Trophoblast cell (in vitro differentiated cells and primary cell): ENCODE measurements at regions not wholly inside any gene's neighbourhood (a gene's known extent, or its start where the extent isn't known, plus 50 kb on each side); places are given as distances from the start of the nearest gene placed in this dataset.
A peak's percentile ranks its signal among the peaks of the same experiment; 100 is the strongest.

Experiments
- DNase-seq, 2 donors: peaks; one replicate each; pipeline ENCODE4 v3.0.0-alpha.2; 2016
- H2AFZ ChIP-seq: 2 replicates; pipeline ENCODE4 v1.6.1; 2013; ENCODE audit warnings: low read length, moderate library complexity, mild to moderate bottlenecking; ENCODE audit not compliant: insufficient read depth, poor library complexity
- H2AK5ac ChIP-seq: 2 replicates; pipeline ENCODE4 v1.6.1; 2013; ENCODE audit warnings: mild to moderate bottlenecking, low read length
- H2BK120ac ChIP-seq: 2 replicates; pipeline ENCODE4 v1.6.1; 2013; ENCODE audit warnings: low read length, mild to moderate bottlenecking, moderate library complexity; ENCODE audit not compliant: insufficient read depth, poor library complexity
- H2BK12ac ChIP-seq: 2 replicates; pipeline ENCODE4 v1.6.1; 2013; ENCODE audit warnings: mild to moderate bottlenecking, low read length, moderate library complexity
- H2BK5ac ChIP-seq: 2 replicates; pipeline ENCODE4 v1.6.1; 2013; ENCODE audit warnings: low read length, low read depth, moderate library complexity, mild to moderate bottlenecking; ENCODE audit not compliant: poor library complexity
- H3K14ac ChIP-seq: 2 replicates; pipeline ENCODE4 v1.6.1; 2013; ENCODE audit warnings: mild to moderate bottlenecking, low read length
- H3K18ac ChIP-seq: 2 replicates; pipeline ENCODE4 v1.6.1; 2013; ENCODE audit warnings: mild to moderate bottlenecking, low read length
- H3K23ac ChIP-seq: 2 replicates; pipeline ENCODE4 v1.6.1; 2013; ENCODE audit warnings: low read length
- H3K27ac ChIP-seq: 2 replicates; pipeline ENCODE4 v1.5.1; 2013; ENCODE audit warnings: low read depth, mild to moderate bottlenecking, inconsistent platforms, low read length, moderate library complexity
- H3K27me3 ChIP-seq: 2 replicates; pipeline ENCODE4 v1.6.1; 2013; ENCODE audit warnings: inconsistent platforms, mild to moderate bottlenecking, low read length, moderate library complexity; ENCODE audit not compliant: insufficient read depth
- H3K36me3 ChIP-seq, 2 experiments: 1 replicate in 1 of 2; 2 replicates in 1 of 2; pipeline ENCODE4 v1.6.1; 2013; ENCODE audit warnings: low read length in 2 of 2, mild to moderate bottlenecking in 2 of 2, moderate library complexity in 1 of 2; ENCODE audit not compliant: insufficient read depth in 2 of 2, control insufficient read depth in 1 of 2
- H3K4ac ChIP-seq: 2 replicates; pipeline ENCODE4 v1.6.1; 2013; ENCODE audit warnings: low read depth, mild to moderate bottlenecking, low read length, moderate library complexity
- H3K4me1 ChIP-seq, 2 experiments: 1 replicate in 1 of 2; 2 replicates in 1 of 2; pipeline ENCODE4 v1.6.1; 2013; ENCODE audit warnings: low read length in 2 of 2, mild to moderate bottlenecking in 2 of 2, moderate library complexity in 1 of 2; ENCODE audit not compliant: insufficient read depth in 2 of 2, control insufficient read depth in 1 of 2
- H3K4me2 ChIP-seq: 2 replicates; pipeline ENCODE4 v1.6.1; 2013; ENCODE audit warnings: inconsistent platforms, mild to moderate bottlenecking, low read length, moderate library complexity
- H3K4me3 ChIP-seq: 2 replicates; pipeline ENCODE4 v1.5.1; 2013; ENCODE audit warnings: mild to moderate bottlenecking, low read depth, low read length, inconsistent platforms
- H3K79me1 ChIP-seq: one replicate; pipeline ENCODE4 v1.6.1; 2013; ENCODE audit warnings: low read length
- H3K79me2 ChIP-seq: 2 replicates; pipeline ENCODE4 v1.6.1; 2013; ENCODE audit warnings: low read length, mild to moderate bottlenecking; ENCODE audit not compliant: control insufficient read depth, insufficient read depth, poor library complexity
- H3K9ac ChIP-seq: 2 replicates; pipeline ENCODE4 v1.6.1; 2013; ENCODE audit warnings: mild to moderate bottlenecking, low read length
- H3K9me3 ChIP-seq: 2 replicates; pipeline ENCODE4 v1.6.1; 2013; ENCODE audit warnings: low read depth, mild to moderate bottlenecking, control low read depth, inconsistent platforms, low read length; ENCODE audit not compliant: insufficient read depth
- H4K12ac ChIP-seq: 2 replicates; pipeline ENCODE4 v1.6.1; 2013; ENCODE audit warnings: low read depth, mild to moderate bottlenecking, low read length, moderate library complexity
- H4K8ac ChIP-seq: 2 replicates; pipeline ENCODE4 v1.6.1; 2013; ENCODE audit warnings: low read depth, mild to moderate bottlenecking, low read length, moderate library complexity
- H4K91ac ChIP-seq: one replicate; pipeline ENCODE4 v1.6.1; 2013; ENCODE audit warnings: low read depth, mild to moderate bottlenecking, low read length, moderate library complexity
- WGBS: extraction: QIAGEN DNeasy Blood & Tissue Kit; methylation state at CpG from one replicate; pipeline ENCODE4 v1.1.7; 2013; ENCODE audit warnings: missing lambda C conversion rate; ENCODE audit not compliant: insufficient read length, insufficient coverage; ENCODE audit errors: extremely low coverage; 5-methylcytosine and 5-hydroxymethylcytosine counted together

DNA sequence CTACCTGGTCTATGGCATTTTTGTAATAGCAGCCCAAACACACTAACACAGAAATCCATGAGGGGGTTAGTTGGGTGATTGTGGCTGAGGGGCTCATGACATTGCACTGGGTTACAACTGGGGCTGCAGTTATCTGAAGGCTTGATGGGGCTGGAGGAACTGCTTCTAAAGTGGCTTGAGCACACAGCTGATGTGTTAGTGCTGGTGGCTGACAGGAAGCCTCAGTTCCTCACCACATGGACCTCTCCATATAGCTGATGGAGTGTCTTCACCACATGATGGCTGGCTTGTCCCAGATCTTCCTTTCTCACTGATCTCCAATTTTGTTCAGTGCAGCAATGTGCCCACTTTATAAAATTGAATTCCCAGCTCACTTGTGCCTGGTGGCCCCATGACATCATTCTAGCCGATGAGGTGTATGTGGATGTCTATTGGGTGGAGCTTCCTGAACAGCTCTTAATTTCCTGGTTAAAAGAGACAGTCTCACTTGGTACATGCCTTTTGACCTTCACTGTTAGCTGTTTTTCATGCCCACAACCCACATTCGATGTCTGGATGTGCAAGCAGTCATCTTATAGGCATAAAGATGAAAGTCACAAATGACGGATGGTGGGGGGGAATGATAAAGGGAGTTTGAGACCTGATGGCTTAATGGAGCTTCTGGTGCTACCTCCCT, 166.9 kb upstream of the BMPER start:
- DNase-seq: no peak
- no CpG with 5 or more reads among the region's 3 CpGs for WGBS
- Histone ChIP-seq H3K4me2 (no peak overlapping the region), H3K18ac (no peak overlapping the region), H3K4me1 (peaks cover 3 to 4% of the 10 kb centered on the region in 2 experiments), H3K14ac (no peak overlapping the region), H4K12ac (no peak overlapping the region), H3K36me3 (no peaks in the 10 kb centered on the region), H3K27me3 (no peaks in the 10 kb centered on the region), H3K79me2 (no peaks in the 10 kb centered on the region), H3K4ac (no peak overlapping the region), H3K4me3 (no peak overlapping the region), H3K79me1 (no peaks in the 10 kb centered on the region), H4K91ac (no peak overlapping the region), H2BK12ac (no peak overlapping the region), H3K23ac (no peak overlapping the region), H4K8ac (no peak overlapping the region), H3K27ac (no peak overlapping the region), H2AK5ac (no peak overlapping the region), H2AFZ (no peak overlapping the region), H3K9ac (no peak overlapping the region), H2BK120ac (no peak overlapping the region), H2BK5ac (no peak overlapping the region), H3K9me3 (no peaks in the 10 kb centered on the region)

DNA sequence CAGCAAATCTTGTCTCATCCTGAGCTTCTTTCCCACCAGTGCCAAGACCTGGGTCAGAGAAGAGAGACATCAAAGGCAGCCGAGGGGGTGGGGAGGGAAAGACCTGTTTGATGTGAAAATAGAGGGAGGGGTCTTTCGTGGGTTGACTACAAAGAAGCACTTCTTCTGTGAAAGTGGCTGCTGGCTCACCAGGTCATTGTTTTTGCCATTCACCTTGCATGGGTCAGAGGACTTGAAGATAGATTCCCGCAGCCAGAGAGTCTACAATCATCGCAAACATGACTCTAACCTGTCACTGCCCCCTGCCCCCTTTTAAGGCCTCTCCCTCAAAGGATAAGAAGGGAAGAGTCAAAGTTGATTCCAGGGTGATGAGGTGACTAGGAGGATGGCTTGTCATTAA, 166.1 kb upstream of the BMPER start:
- no peak overlapping the region for H3K27ac ChIP-seq
- H3K23ac ChIP-seq: no peak overlapping the region
- no peaks in the 10 kb centered on the region for H3K36me3 ChIP-seq
- H3K9ac ChIP-seq: no peak overlapping the region
- H4K91ac ChIP-seq: no peak overlapping the region
- no peak overlapping the region for H2BK5ac ChIP-seq
- no peak overlapping the region for H3K18ac ChIP-seq
- H3K4me1 ChIP-seq: peaks cover 4 to 5% of the 10 kb centered on the region in 2 experiments
- WGBS: no CpG with 5 or more reads among the region's 4 CpGs
- H3K4ac ChIP-seq: no peak overlapping the region
- peaks cover 2% of the 10 kb centered on the region for H3K9me3 ChIP-seq
- no peaks in the 10 kb centered on the region for H3K79me1 ChIP-seq
- H3K14ac ChIP-seq: no peak overlapping the region
- no peaks in the 10 kb centered on the region for H3K27me3 ChIP-seq
- no peak overlapping the region for H4K8ac ChIP-seq
- no peak overlapping the region for H2BK12ac ChIP-seq
- H2BK120ac ChIP-seq: no peak overlapping the region
- no peak overlapping the region for H2AK5ac ChIP-seq
- no peaks in the 10 kb centered on the region for H3K79me2 ChIP-seq
- no peak overlapping the region for H3K4me3 ChIP-seq
- H3K4me2 ChIP-seq: no peak overlapping the region
- H2AFZ ChIP-seq: no peak overlapping the region
- DNase-seq: no peak
- H4K12ac ChIP-seq: no peak overlapping the region

DNA sequence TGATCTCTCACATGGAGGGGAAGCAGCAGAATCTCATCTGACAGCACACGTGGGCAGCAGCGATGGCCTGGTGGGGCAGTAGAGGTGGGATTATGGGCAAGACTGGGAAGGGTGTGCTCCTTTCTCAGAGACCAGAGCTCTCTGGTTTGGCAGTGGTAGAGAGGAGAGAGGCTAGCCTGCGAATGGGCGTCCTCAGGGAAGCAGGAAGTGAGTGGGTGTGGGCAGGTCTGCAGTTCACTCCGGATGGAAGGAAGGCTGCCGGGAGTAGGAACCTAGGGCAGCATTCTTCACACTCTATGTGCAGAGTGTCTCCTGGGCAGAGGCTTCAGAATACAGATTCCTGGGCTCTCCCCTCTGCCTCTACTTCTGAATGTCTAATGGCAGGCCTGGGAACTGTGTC, 162.8 kb upstream of the BMPER start:
- no peak overlapping the region for H2BK5ac ChIP-seq
- no peak overlapping the region for H3K9ac ChIP-seq

GRCh38 chr7:33742999-33743587, 162.2 kb upstream of the BMPER start:
- Histone ChIP-seq H3K4me3 (no peak overlapping the region), H3K4me1 (peaks cover 4 to 5% of the 10 kb centered on the region in 2 experiments), H4K12ac (no peak overlapping the region), H2AFZ (no peak overlapping the region), H2BK12ac (peak overlapping the region; percentile 23), H3K23ac (no peak overlapping the region), H3K4me2 (no peak overlapping the region), H4K91ac (no peak overlapping the region), H3K79me1 (no peaks in the 10 kb centered on the region), H3K18ac (no peak overlapping the region), H2BK5ac (no peak overlapping the region), H2BK120ac (no peak overlapping the region), H3K14ac (no peak overlapping the region), H2AK5ac (no peak overlapping the region), H3K36me3 (no peaks in the 10 kb centered on the region), H3K27me3 (no peaks in the 10 kb centered on the region), H3K9me3 (peaks cover 2% of the 10 kb centered on the region), H3K4ac (no peak overlapping the region), H3K9ac (no peak overlapping the region), H4K8ac (no peak overlapping the region), H3K27ac (no peak overlapping the region), H3K79me2 (no peaks in the 10 kb centered on the region)
- peak in 1 of 2 donors; percentile 15 for DNase-seq
- no CpG with 5 or more reads among the region's 4 CpGs for WGBS

More for the DNA sequence above, 162.8 kb upstream of the BMPER start:
- no peak overlapping the region for H2BK12ac ChIP-seq
- peaks cover 2% of the 10 kb centered on the region for H3K9me3 ChIP-seq
- H3K4me2 ChIP-seq: no peak overlapping the region
- H2AFZ ChIP-seq: no peak overlapping the region
- no peak overlapping the region for H4K8ac ChIP-seq
- no peak overlapping the region for H4K12ac ChIP-seq
- H3K79me1 ChIP-seq: no peaks in the 10 kb centered on the region
- H2AK5ac ChIP-seq: no peak overlapping the region
- no peak overlapping the region for H3K4ac ChIP-seq
- no CpG with 5 or more reads among the region's 6 CpGs for WGBS
- no peak overlapping the region for H4K91ac ChIP-seq
- no peak overlapping the region for H3K27ac ChIP-seq
- DNase-seq: no peak
- H3K79me2 ChIP-seq: no peaks in the 10 kb centered on the region
- no peaks in the 10 kb centered on the region for H3K36me3 ChIP-seq
- no peak overlapping the region for H3K4me3 ChIP-seq
- H3K23ac ChIP-seq: no peak overlapping the region
- H3K18ac ChIP-seq: no peak overlapping the region
- H3K14ac ChIP-seq: no peak overlapping the region
- H2BK120ac ChIP-seq: no peak overlapping the region
- no peaks in the 10 kb centered on the region for H3K27me3 ChIP-seq
- H3K4me1 ChIP-seq: peaks cover 4 to 5% of the 10 kb centered on the region in 2 experiments
